HepG2 (cell line): ENCODE measurements at regions not wholly inside any gene's neighbourhood (a gene's known extent, or its start where the extent isn't known, plus 50 kb on each side); places are given as distances from the start of the nearest gene placed in this dataset.

Experiments
- AHDC1 ChIP-seq: sonication (generic); formaldehyde crosslinking; IDR thresholded peaks from 2 replicates; pipeline ENCODE4 v1.5.1; 2020; ENCODE audit warnings: mild to moderate bottlenecking, missing genetic modification reagents, borderline replicate concordance
- BHLHE40 ChIP-seq: IDR thresholded peaks from 2 replicates; pipeline ENCODE4 v1.6.1; 2011; ENCODE audit warnings: low read length, improper control_type of control experiment
- KLF6 ChIP-seq: IDR thresholded peaks from 2 replicates; pipeline ENCODE4 v1.8.0; 2016; ENCODE audit warnings: missing biosample characterization, missing genetic modification reagents
- NFIC ChIP-seq: IDR thresholded peaks from 2 replicates; pipeline ENCODE4 v1.6.1; 2012; ENCODE audit warnings: mild to moderate bottlenecking, low read length, inconsistent platforms
- TMF1 ChIP-seq: sonication (generic); formaldehyde crosslinking; IDR thresholded peaks from 2 replicates; pipeline ENCODE4 v1.8.1; 2022; ENCODE audit warnings: low read depth, missing genetic modification reagents
- ZBTB20 ChIP-seq: sonication (generic); formaldehyde crosslinking; IDR thresholded peaks from 2 replicates; pipeline ENCODE4 v1.8.1; 2023; ENCODE audit warnings: missing genetic modification reagents, low read depth, mild to moderate bottlenecking, borderline replicate concordance
- ZBTB39 ChIP-seq: sonication (generic); formaldehyde crosslinking; IDR thresholded peaks from 2 replicates; pipeline ENCODE4 v1.5.0; 2020; ENCODE audit warnings: missing genetic modification reagents
- ZFY ChIP-seq: sonication (generic); formaldehyde crosslinking; IDR thresholded peaks from 2 replicates; pipeline ENCODE4 v1.4.0; 2020; ENCODE audit warnings: missing genetic modification reagents
- ZNF256 ChIP-seq: sonication (generic); formaldehyde crosslinking; conservative IDR thresholded peaks from 2 replicates; pipeline ENCODE4 v1.4.0; 2020; ENCODE audit warnings: missing genetic modification reagents
- ZNF430 ChIP-seq: sonication (generic); formaldehyde crosslinking; IDR thresholded peaks from 2 replicates; pipeline ENCODE4 v1.9.0; 2021; ENCODE audit warnings: mild to moderate bottlenecking, missing genetic modification reagents
- ZNF567 ChIP-seq: sonication (generic); formaldehyde crosslinking; IDR thresholded peaks from 2 replicates; pipeline ENCODE4 v1.8.1; 2023; ENCODE audit warnings: mild to moderate bottlenecking, missing genetic modification reagents, borderline replicate concordance
- ZNF577 ChIP-seq: sonication (generic); formaldehyde crosslinking; IDR thresholded peaks from 2 replicates; pipeline ENCODE4 v1.4.0; 2020; ENCODE audit warnings: mild to moderate bottlenecking, low read depth, missing genetic modification reagents, borderline replicate concordance
- ZNF614 ChIP-seq: IDR thresholded peaks from 2 replicates; pipeline ENCODE4 v1.6.1; 2018; ENCODE audit warnings: missing biosample characterization, missing genetic modification reagents, inconsistent platforms, borderline replicate concordance
- ZNF879 ChIP-seq: sonication (generic); formaldehyde crosslinking; IDR thresholded peaks from 2 replicates; pipeline ENCODE4 v1.8.1; 2023; ENCODE audit warnings: missing genetic modification reagents
- TF ChIP-seq, protein P1 (sequence below): sonication (generic); formaldehyde crosslinking; IDR thresholded peaks from 2 replicates; pipeline ENCODE4 v1.4.0; 2020; ENCODE audit warnings: missing genetic modification reagents
- TF ChIP-seq, protein P2 (sequence below): IDR thresholded peaks from 2 replicates; pipeline ENCODE4 v1.6.1; 2016; ENCODE audit warnings: missing compliant biosample characterization, missing genetic modification reagents, borderline replicate concordance
- TF ChIP-seq, protein P3 (sequence below): IDR thresholded peaks from 2 replicates; pipeline ENCODE4 v1.6.1; 2016; ENCODE audit warnings: mild to moderate bottlenecking, missing biosample characterization, missing genetic modification reagents

GRCh38 chr16:87241137-87241771, 75.9 kb downstream of the C16orf95 start (continued):
- TF ChIP-seq, protein P1, sequence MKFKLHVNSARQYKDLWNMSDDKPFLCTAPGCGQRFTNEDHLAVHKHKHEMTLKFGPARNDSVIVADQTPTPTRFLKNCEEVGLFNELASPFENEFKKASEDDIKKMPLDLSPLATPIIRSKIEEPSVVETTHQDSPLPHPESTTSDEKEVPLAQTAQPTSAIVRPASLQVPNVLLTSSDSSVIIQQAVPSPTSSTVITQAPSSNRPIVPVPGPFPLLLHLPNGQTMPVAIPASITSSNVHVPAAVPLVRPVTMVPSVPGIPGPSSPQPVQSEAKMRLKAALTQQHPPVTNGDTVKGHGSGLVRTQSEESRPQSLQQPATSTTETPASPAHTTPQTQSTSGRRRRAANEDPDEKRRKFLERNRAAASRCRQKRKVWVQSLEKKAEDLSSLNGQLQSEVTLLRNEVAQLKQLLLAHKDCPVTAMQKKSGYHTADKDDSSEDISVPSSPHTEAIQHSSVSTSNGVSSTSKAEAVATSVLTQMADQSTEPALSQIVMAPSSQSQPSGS (CRISPR knock-in tag) = peak; percentile 65; the same call in 1 of the 2 replicates
- peak; percentile 20; the same call in 1 of the 2 replicates for TF ChIP-seq ZNF256 (CRISPR knock-in tag)
- 0 out of 2 replicates have a peak, but pooled peaks have one; percentile 62 for TF ChIP-seq ZNF879 (CRISPR knock-in tag)
- TF ChIP-seq ZNF567 (CRISPR knock-in tag) = no peak; the same call in 1 of the 2 replicates
- 0 out of 2 replicates have a peak, but pooled peaks have one; percentile 46 for TF ChIP-seq NFIC
- 0 out of 2 replicates have a peak, but pooled peaks have one; percentile 19 for TF ChIP-seq ZFY
- no peak for TF ChIP-seq TMF1 (CRISPR knock-in tag)
- TF ChIP-seq, protein P2, sequence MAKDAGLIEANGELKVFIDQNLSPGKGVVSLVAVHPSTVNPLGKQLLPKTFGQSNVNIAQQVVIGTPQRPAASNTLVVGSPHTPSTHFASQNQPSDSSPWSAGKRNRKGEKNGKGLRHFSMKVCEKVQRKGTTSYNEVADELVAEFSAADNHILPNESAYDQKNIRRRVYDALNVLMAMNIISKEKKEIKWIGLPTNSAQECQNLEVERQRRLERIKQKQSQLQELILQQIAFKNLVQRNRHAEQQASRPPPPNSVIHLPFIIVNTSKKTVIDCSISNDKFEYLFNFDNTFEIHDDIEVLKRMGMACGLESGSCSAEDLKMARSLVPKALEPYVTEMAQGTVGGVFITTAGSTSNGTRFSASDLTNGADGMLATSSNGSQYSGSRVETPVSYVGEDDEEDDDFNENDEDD (CRISPR knock-in tag) = peak; percentile 60; the same call in 1 of the 2 replicates
- TF ChIP-seq ZBTB20 (CRISPR knock-in tag) = peak; percentile 87; the same call in 1 of the 2 replicates
- TF ChIP-seq ZNF614 (CRISPR knock-in tag) = 0 out of 2 replicates have a peak, but pooled peaks have one; percentile 10
- no peak for TF ChIP-seq ZBTB39 (CRISPR knock-in tag)
- no peak for TF ChIP-seq KLF6 (CRISPR knock-in tag)
- TF ChIP-seq BHLHE40 = no peak
- TF ChIP-seq, protein P3, sequence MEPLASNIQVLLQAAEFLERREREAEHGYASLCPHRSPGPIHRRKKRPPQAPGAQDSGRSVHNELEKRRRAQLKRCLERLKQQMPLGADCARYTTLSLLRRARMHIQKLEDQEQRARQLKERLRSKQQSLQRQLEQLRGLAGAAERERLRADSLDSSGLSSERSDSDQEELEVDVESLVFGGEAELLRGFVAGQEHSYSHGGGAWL (CRISPR knock-in tag) = no peak
- peak; percentile 81; the same call in 1 of the 2 replicates for TF ChIP-seq AHDC1 (CRISPR knock-in tag)
- TF ChIP-seq ZNF577 (CRISPR knock-in tag) = no peak
- TF ChIP-seq ZNF430 (CRISPR knock-in tag) = peak; percentile 89
